Mesendoderm (in vitro differentiated cells): ENCODE measurements at regions not wholly inside any gene's neighbourhood (a gene's known extent, or its start where the extent isn't known, plus 50 kb on each side); places are given as distances from the start of the nearest gene placed in this dataset.

ENCODE experiments used
- DNase-seq: peaks from one replicate; pipeline ENCODE4 v3.0.0; 2013
- H2AK5ac ChIP-seq: 2 replicates; pipeline ENCODE4 v1.6.1; 2013; ENCODE audit warnings: low read length, inconsistent platforms
- H2BK120ac ChIP-seq: 2 replicates; pipeline ENCODE4 v1.6.1; 2013; ENCODE audit warnings: low read depth, mild to moderate bottlenecking, low read length, moderate library complexity, mixed read lengths
- H2BK15ac ChIP-seq: replicated peaks from 2 replicates; pipeline ENCODE4 v1.6.1; 2013; ENCODE audit warnings: low read depth, mild to moderate bottlenecking, moderate library complexity
- H2BK5ac ChIP-seq: 2 replicates; pipeline ENCODE4 v1.6.1; 2013; ENCODE audit warnings: low read length, inconsistent platforms
- H3K18ac ChIP-seq: 2 replicates; pipeline ENCODE4 v1.6.1; 2013; ENCODE audit warnings: mild to moderate bottlenecking, low read length, mixed read lengths
- H3K23ac ChIP-seq: one replicate; pipeline ENCODE4 v1.6.1; 2013; ENCODE audit warnings: low read length
- H3K27ac ChIP-seq: 2 replicates; pipeline ENCODE4 v1.5.1; 2013; ENCODE audit warnings: low read depth, mild to moderate bottlenecking, inconsistent platforms, low read length, moderate library complexity
- H3K27me3 ChIP-seq: 2 replicates; pipeline ENCODE4 v1.6.1; 2013; ENCODE audit warnings: low read length, control low read depth, mild to moderate bottlenecking, inconsistent platforms; ENCODE audit not compliant: insufficient read depth, poor library complexity
- H3K36me3 ChIP-seq: 2 replicates; pipeline ENCODE4 v1.6.1; 2013; ENCODE audit warnings: low read length, inconsistent platforms; ENCODE audit not compliant: control insufficient read depth, insufficient read depth
- H3K4ac ChIP-seq: one replicate; pipeline ENCODE4 v1.6.1; 2013; ENCODE audit warnings: low read depth, mild to moderate bottlenecking, low read length, moderate library complexity
- H3K4me1 ChIP-seq: 2 replicates; pipeline ENCODE4 v1.6.1; 2013; ENCODE audit warnings: low read depth, low read length, inconsistent platforms; ENCODE audit not compliant: control insufficient read depth
- H3K4me2 ChIP-seq: 2 replicates; pipeline ENCODE4 v1.6.1; 2013; ENCODE audit warnings: low read length
- H3K4me3 ChIP-seq: 2 replicates; pipeline ENCODE4 v1.5.1; 2013; ENCODE audit warnings: mild to moderate bottlenecking, low read length
- H3K56ac ChIP-seq: one replicate; pipeline ENCODE4 v1.6.1; 2013; ENCODE audit warnings: low read length
- H3K79me1 ChIP-seq: 2 replicates; pipeline ENCODE4 v1.6.1; 2013; ENCODE audit warnings: low read length, inconsistent platforms
- H3K79me2 ChIP-seq: 2 replicates; pipeline ENCODE4 v1.6.1; 2013; ENCODE audit warnings: mild to moderate bottlenecking, low read length; ENCODE audit not compliant: control insufficient read depth, insufficient read depth
- H3K9ac ChIP-seq: 2 replicates; pipeline ENCODE4 v1.6.1; 2013; ENCODE audit warnings: low read length, inconsistent platforms
- H4K5ac ChIP-seq: one replicate; pipeline ENCODE4 v1.6.1; 2013; ENCODE audit warnings: low read length
- H4K8ac ChIP-seq: one replicate; pipeline ENCODE4 v1.6.1; 2013; ENCODE audit warnings: low read depth, mild to moderate bottlenecking, control low read depth, low read length, moderate library complexity
- WGBS: extraction: QIAGEN DNeasy Blood & Tissue Kit; methylation state at CpG from one replicate; pipeline ENCODE4 v1.1.7; 2013; ENCODE audit warnings: low lambda C conversion rate, missing lambda C conversion rate; ENCODE audit not compliant: insufficient coverage; ENCODE audit errors: extremely low coverage; 5-methylcytosine and 5-hydroxymethylcytosine counted together

GRCh38 chr4:176879380-176880116 lies 86.8 kb upstream of the VEGFC start:
- Histone ChIP-seq H3K56ac (no peak overlapping the region), H3K4me3 (no peak overlapping the region), H4K8ac (no peak overlapping the region), H3K23ac (no peak overlapping the region), H3K27me3 (no peaks in the 10 kb centered on the region), H2BK5ac (no peak overlapping the region), H3K4ac (no peak overlapping the region), H3K79me2 (no peaks in the 10 kb centered on the region), H2AK5ac (no peak overlapping the region), H2BK15ac (no peak overlapping the region), H3K79me1 (no peaks in the 10 kb centered on the region), H3K27ac (no peak overlapping the region), H3K4me2 (no peak overlapping the region), H4K5ac (no peak overlapping the region), H3K4me1 (no peaks in the 10 kb centered on the region), H3K36me3 (no peaks in the 10 kb centered on the region), H2BK120ac (no peak overlapping the region), H3K18ac (no peak overlapping the region), H3K9ac (no peak overlapping the region)
- no CpG with 5 or more reads among the region's 4 CpGs for WGBS
- no peak for DNase-seq

DNA sequence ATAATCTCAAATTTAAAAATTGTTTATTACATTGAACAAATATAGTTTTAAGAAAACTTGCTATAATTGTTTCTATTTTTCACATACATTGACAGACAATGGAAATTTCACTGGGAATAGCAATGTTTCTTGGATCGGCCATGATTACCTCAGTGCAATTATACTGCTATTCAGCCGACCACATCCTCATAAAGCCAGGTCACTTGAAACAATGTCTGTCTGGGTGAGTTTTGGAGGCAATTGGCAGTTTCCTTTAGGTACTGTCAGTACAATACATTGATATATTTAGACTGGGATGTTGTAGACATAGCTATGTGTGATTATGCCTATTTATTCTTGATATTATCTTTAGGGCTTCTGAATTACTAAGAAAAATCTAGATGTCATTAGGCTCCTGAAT lies 89.5 kb upstream of the VEGFC start:
- H3K27ac ChIP-seq: no peak overlapping the region
- H3K23ac ChIP-seq: no peak overlapping the region
- no peak overlapping the region for H2BK120ac ChIP-seq
- H2AK5ac ChIP-seq: no peak overlapping the region
- H3K79me1 ChIP-seq: no peaks in the 10 kb centered on the region
- H3K9ac ChIP-seq: no peak overlapping the region
- no peak for DNase-seq
- no peak overlapping the region for H3K4me2 ChIP-seq
- no peaks in the 10 kb centered on the region for H3K27me3 ChIP-seq
- WGBS: no CpG with 5 or more reads among the region's 2 CpGs
- no peaks in the 10 kb centered on the region for H3K36me3 ChIP-seq
- no peaks in the 10 kb centered on the region for H3K79me2 ChIP-seq
- H3K18ac ChIP-seq: no peak overlapping the region
- H3K4ac ChIP-seq: no peak overlapping the region
- H3K4me1 ChIP-seq: no peaks in the 10 kb centered on the region
- H2BK15ac ChIP-seq: no peak overlapping the region
- H3K4me3 ChIP-seq: no peak overlapping the region
- H3K56ac ChIP-seq: no peak overlapping the region
- H2BK5ac ChIP-seq: no peak overlapping the region
- no peak overlapping the region for H4K5ac ChIP-seq
- no peak overlapping the region for H4K8ac ChIP-seq

GRCh38 chr4:176883108-176883550 lies 90.4 kb upstream of the VEGFC start:
- Histone ChIP-seq H3K23ac (no peak overlapping the region), H2BK120ac (no peak overlapping the region), H3K4me2 (no peak overlapping the region), H2BK15ac (no peak overlapping the region), H4K5ac (no peak overlapping the region), H3K18ac (no peak overlapping the region), H3K9ac (no peak overlapping the region), H3K79me2 (no peaks in the 10 kb centered on the region), H3K79me1 (no peaks in the 10 kb centered on the region), H3K27me3 (no peaks in the 10 kb centered on the region), H3K4ac (no peak overlapping the region), H4K8ac (no peak overlapping the region), H2AK5ac (no peak overlapping the region), H3K4me3 (no peak overlapping the region), H3K36me3 (no peaks in the 10 kb centered on the region), H3K56ac (no peak overlapping the region), H2BK5ac (no peak overlapping the region), H3K4me1 (no peaks in the 10 kb centered on the region), H3K27ac (no peak overlapping the region)
- no peak for DNase-seq
- no CpG with 5 or more reads among the region's 7 CpGs for WGBS

- H2AK5ac ChIP-seq: no peak overlapping the region
- H2BK120ac ChIP-seq: no peak overlapping the region
- H2BK5ac ChIP-seq: no peak overlapping the region
- WGBS: 100% methylated on average over 1 of the region's 6 CpGs
- H3K79me1 ChIP-seq: no peaks in the 10 kb centered on the region
- no peak for DNase-seq
- H3K18ac ChIP-seq: no peak overlapping the region
- H3K27me3 ChIP-seq: no peaks in the 10 kb centered on the region
- no peak overlapping the region for H4K5ac ChIP-seq
- H4K8ac ChIP-seq: no peak overlapping the region
- H3K27ac ChIP-seq: no peak overlapping the region
- no peak overlapping the region for H3K56ac ChIP-seq
- no peak overlapping the region for H3K4me2 ChIP-seq
- H3K79me2 ChIP-seq: no peaks in the 10 kb centered on the region
- no peak overlapping the region for H3K4ac ChIP-seq
- no peak overlapping the region for H2BK15ac ChIP-seq
- H3K23ac ChIP-seq: no peak overlapping the region
- H3K36me3 ChIP-seq: no peaks in the 10 kb centered on the region
- H3K4me3 ChIP-seq: no peak overlapping the region
- no peaks in the 10 kb centered on the region for H3K4me1 ChIP-seq
- H3K9ac ChIP-seq: no peak overlapping the region
Observed at GRCh38 chr4:176883681-176884418, 91.1 kb upstream of the VEGFC start.

DNA sequence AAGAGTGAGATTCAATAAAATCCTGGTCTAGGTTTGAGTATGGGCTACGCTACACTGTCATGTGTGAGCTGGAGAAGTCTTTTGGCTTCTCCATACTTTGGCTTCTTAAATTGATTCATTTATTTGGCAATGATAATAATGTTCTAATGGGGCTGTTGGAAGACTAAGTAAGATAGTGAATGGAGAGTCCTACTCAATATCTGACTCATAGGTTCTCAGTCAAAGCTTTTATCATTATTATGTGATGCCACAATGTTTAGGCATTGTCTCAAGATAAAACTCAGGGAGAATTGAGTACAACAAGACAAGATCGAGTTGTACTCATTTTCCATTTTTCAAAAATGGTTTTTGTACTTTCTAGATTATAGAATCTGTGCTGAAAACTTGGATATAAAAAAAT lies 92.5 kb upstream of the VEGFC start:
- no CpG with 5 or more reads among the region's 2 CpGs for WGBS
- no peaks in the 10 kb centered on the region for H3K36me3 ChIP-seq

More for the DNA sequence above, 92.5 kb upstream of the VEGFC start:
- H4K5ac ChIP-seq: no peak overlapping the region
- H3K4me1 ChIP-seq: no peaks in the 10 kb centered on the region
- DNase-seq: no peak
- no peak overlapping the region for H2BK5ac ChIP-seq
- H2BK120ac ChIP-seq: no peak overlapping the region
- no peak overlapping the region for H3K4me2 ChIP-seq
- no peak overlapping the region for H2AK5ac ChIP-seq
- no peaks in the 10 kb centered on the region for H3K27me3 ChIP-seq
- no peaks in the 10 kb centered on the region for H3K79me1 ChIP-seq
- no peaks in the 10 kb centered on the region for H3K79me2 ChIP-seq
- no peak overlapping the region for H3K18ac ChIP-seq
- H3K4me3 ChIP-seq: no peak overlapping the region
- no peak overlapping the region for H4K8ac ChIP-seq
- H3K9ac ChIP-seq: no peak overlapping the region
- H3K27ac ChIP-seq: no peak overlapping the region
- no peak overlapping the region for H3K23ac ChIP-seq
- H3K56ac ChIP-seq: no peak overlapping the region
- H2BK15ac ChIP-seq: no peak overlapping the region
- no peak overlapping the region for H3K4ac ChIP-seq
